Fibroblast of lung (primary cell): ENCODE measurements at regions not wholly inside any gene's neighbourhood (a gene's known extent, or its start where the extent isn't known, plus 50 kb on each side); places are given as distances from the start of the nearest gene placed in this dataset.

Source experiments
- DNase-seq, 2 donors: peaks; one replicate each; pipeline versions ENCODE4 v3.0.0 to v3.0.0-alpha.2; 2010; ENCODE audit warnings: low read depth in 2 of 2
- H2AFZ ChIP-seq: 2 replicates; pipeline ENCODE4 v1.5.1; 2012; ENCODE audit warnings: low read length, control low read depth, inconsistent platforms
- H3K27ac ChIP-seq: 2 replicates; pipeline ENCODE4 v1.5.1; 2011; ENCODE audit warnings: low read length, control low read depth; ENCODE audit not compliant: insufficient read depth
- H3K27me3 ChIP-seq: 2 replicates; pipeline ENCODE4 v1.5.1; 2011; ENCODE audit warnings: mild to moderate bottlenecking, low read length; ENCODE audit not compliant: control insufficient read depth, insufficient read depth
- H3K36me3 ChIP-seq: 2 replicates; pipeline ENCODE4 v1.5.1; 2011; ENCODE audit warnings: low read length; ENCODE audit not compliant: control insufficient read depth, insufficient read depth
- H3K4me1 ChIP-seq: 2 replicates; pipeline ENCODE4 v1.5.1; 2011; ENCODE audit warnings: low read length; ENCODE audit not compliant: control insufficient read depth, insufficient read depth; ENCODE audit errors: extremely low read depth
- H3K4me2 ChIP-seq: 2 replicates; pipeline ENCODE4 v1.5.1; 2011; ENCODE audit warnings: low read length, control low read depth; ENCODE audit not compliant: insufficient read depth; ENCODE audit errors: extremely low read depth
- H3K4me3 ChIP-seq, 4 experiments: fragments of 200-600 bp in 1 of 4; sonication (generic) in 1 of 4; replicated peaks in 1 of 4; 2 replicates each; pipeline ENCODE4 v1.5.1; 2011 to 2016; ENCODE audit warnings: low read length in 4 of 4, low read depth in 3 of 4, mild to moderate bottlenecking in 3 of 4, control low read depth in 2 of 4, inconsistent platforms in 1 of 4, mixed read lengths in 1 of 4; ENCODE audit not compliant: insufficient read depth in 1 of 4; ENCODE audit errors: control extremely low read depth in 1 of 4
- H3K79me2 ChIP-seq: 2 replicates; pipeline ENCODE4 v1.5.1; 2012; ENCODE audit warnings: mild to moderate bottlenecking, low read length, inconsistent platforms; ENCODE audit not compliant: control insufficient read depth, insufficient read depth
- H3K9ac ChIP-seq: 2 replicates; pipeline ENCODE4 v1.5.1; 2011; ENCODE audit warnings: mild to moderate bottlenecking, low read length, control low read depth; ENCODE audit not compliant: insufficient read depth
- H3K9me3 ChIP-seq: 2 replicates; pipeline ENCODE4 v1.5.1; 2012; ENCODE audit warnings: low read depth, low read length; ENCODE audit not compliant: control insufficient read depth, insufficient read depth
- H4K20me1 ChIP-seq: 2 replicates; pipeline ENCODE4 v1.5.1; 2011; ENCODE audit warnings: low read length; ENCODE audit not compliant: control insufficient read depth, insufficient read depth; ENCODE audit errors: extremely low read depth
- EZH2 ChIP-seq: IDR thresholded peaks from 2 replicates; pipeline ENCODE4 v1.5.1; 2012; ENCODE audit warnings: low read length, control low read depth, mild to moderate bottlenecking; ENCODE audit errors: missing control alignments
- TF ChIP-seq, protein P1 (sequence below), 2 donors: IDR thresholded peaks in 1 of 2; conservative IDR thresholded peaks in 1 of 2; 1 replicate in 1 of 2; 2 replicates in 1 of 2; pipeline ENCODE4 v1.5.1; 2011 to 2012; ENCODE audit warnings: low read length in 2 of 2, control low read depth in 1 of 2, inconsistent platforms in 1 of 2, low read depth in 1 of 2, mild to moderate bottlenecking in 1 of 2

DNA sequence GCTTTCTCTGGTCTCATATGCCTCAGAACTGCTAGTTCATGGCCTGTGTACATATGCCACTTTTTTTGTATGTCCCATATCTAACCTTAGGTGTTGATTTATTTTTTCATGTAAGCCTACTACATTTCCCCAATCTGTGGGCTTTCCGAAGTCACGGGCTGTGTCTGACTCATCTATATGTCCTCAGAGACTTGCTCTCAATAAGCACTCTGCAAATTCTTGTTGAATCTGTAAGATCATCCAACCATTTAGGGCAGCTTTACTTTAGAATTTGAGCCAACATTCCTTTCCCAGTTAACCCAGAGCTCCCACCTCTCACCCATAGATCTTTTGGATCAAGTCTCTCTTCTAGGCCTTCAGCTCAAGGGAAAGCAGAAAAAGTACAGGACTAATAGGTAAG is 263.4 kb downstream of the SEC61B start:
- Histone ChIP-seq H3K27me3 (no peaks in the 10 kb centered on the region), H3K79me2 (no peaks in the 10 kb centered on the region), H3K27ac (peak overlapping the region; percentile 8), H3K4me2 (no peak overlapping the region), H3K36me3 (no peaks in the 10 kb centered on the region), H2AFZ (no peak overlapping the region), H4K20me1 (no peaks in the 10 kb centered on the region), H3K4me1 (peaks cover 7% of the 10 kb centered on the region), H3K4me3 (no peak overlapping the region), H3K9ac (no peak overlapping the region), H3K9me3 (no peaks in the 10 kb centered on the region)
- TF ChIP-seq, protein P1, sequence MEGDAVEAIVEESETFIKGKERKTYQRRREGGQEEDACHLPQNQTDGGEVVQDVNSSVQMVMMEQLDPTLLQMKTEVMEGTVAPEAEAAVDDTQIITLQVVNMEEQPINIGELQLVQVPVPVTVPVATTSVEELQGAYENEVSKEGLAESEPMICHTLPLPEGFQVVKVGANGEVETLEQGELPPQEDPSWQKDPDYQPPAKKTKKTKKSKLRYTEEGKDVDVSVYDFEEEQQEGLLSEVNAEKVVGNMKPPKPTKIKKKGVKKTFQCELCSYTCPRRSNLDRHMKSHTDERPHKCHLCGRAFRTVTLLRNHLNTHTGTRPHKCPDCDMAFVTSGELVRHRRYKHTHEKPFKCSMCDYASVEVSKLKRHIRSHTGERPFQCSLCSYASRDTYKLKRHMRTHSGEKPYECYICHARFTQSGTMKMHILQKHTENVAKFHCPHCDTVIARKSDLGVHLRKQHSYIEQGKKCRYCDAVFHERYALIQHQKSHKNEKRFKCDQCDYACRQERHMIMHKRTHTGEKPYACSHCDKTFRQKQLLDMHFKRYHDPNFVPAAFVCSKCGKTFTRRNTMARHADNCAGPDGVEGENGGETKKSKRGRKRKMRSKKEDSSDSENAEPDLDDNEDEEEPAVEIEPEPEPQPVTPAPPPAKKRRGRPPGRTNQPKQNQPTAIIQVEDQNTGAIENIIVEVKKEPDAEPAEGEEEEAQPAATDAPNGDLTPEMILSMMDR (conservative IDR thresholded peaks at IDR 0.05 in 1 of 2, IDR thresholded peaks at IDR 0.05 in 1 of 2; ENCODE audit: low read depth in 1 of 2, low read length in 2 of 2): no peak
- no peak for TF ChIP-seq EZH2
- DNase-seq: peak; percentile 46 to 82

DNA sequence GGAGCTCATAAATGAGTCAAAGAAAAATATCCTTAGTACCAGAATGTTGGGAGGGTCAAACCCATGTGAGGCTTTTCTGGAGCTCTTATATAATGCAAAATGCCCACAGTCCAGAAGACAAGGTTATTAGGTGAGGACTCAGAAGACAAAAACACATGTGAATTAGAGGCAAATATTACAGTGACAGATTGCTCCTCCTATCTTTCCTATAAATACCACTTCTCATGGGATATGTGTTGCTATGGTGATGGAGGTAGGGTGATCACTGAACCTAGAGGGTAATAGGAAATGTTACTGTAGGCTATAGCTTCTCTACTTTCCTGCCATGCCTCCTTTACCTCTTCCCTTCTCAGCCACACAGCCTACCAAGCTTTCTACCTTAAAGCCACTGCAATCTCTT is 264.6 kb downstream of the SEC61B start:
- Histone ChIP-seq H3K4me3 (no peak overlapping the region), H3K79me2 (no peaks in the 10 kb centered on the region), H3K4me1 (peaks cover 11% of the 10 kb centered on the region), H3K9me3 (no peaks in the 10 kb centered on the region), H4K20me1 (no peaks in the 10 kb centered on the region), H2AFZ (no peak overlapping the region), H3K27me3 (no peaks in the 10 kb centered on the region), H3K4me2 (no peak overlapping the region), H3K36me3 (no peaks in the 10 kb centered on the region), H3K27ac (no peak overlapping the region), H3K9ac (no peak overlapping the region)
- no peak for DNase-seq
- TF ChIP-seq EZH2: no peak
- TF ChIP-seq, protein P1 (conservative IDR thresholded peaks at IDR 0.05 in 1 of 2, IDR thresholded peaks at IDR 0.05 in 1 of 2; ENCODE audit: low read depth in 1 of 2, low read length in 2 of 2): no peak

DNA sequence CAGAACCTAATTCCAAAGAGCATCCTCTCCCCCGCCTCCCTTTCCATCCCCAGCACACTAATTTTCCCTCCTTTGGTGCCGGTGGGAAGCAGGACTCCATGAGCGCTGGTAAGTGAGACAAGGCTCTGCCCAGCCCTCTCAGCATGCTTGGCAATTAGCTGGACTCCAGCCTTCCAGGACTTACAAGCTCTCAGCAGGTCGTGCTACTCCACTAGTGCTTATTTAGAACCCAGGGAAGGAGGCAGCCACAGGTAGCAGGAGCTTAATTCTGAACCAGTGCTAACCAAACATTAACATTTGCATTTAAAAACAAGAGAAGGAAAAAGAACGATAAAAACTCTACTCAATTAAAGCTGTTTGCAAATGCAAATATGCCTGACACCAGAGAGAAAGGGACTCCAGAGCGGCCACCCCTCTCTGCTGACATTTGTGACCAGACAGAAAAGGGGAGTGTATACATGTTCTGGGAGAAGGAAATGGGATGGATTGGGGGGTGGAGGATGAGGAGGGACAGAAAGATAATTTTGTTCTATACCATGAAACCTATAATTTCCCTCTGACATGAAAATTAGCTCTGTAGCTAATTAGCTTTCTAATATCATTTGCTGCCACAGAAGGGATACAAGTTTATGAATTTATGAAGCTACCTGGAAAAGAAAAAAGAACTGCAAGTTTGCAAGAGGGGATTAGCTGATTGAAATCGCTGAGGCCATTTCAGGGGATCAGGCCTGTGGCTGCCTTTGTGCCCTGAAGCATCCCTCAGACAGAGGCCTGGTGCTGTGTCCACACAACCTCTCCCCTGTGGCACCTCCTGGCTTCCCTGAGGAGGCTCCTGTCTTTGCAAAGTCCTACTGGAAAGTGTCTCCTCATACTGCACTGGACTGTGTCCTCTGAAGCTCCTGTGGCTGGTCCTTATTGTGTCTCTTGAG is 266.3 kb downstream of the SEC61B start:
- Histone ChIP-seq H3K9ac (no peak overlapping the region), H4K20me1 (no peaks in the 10 kb centered on the region), H3K36me3 (no peaks in the 10 kb centered on the region), H3K4me1 (peaks cover 14% of the 10 kb centered on the region), H3K27ac (peak overlapping the region; percentile 30), H3K4me2 (no peak overlapping the region), H3K79me2 (no peaks in the 10 kb centered on the region), H2AFZ (no peak overlapping the region), H3K9me3 (no peaks in the 10 kb centered on the region), H3K4me3 (no peak overlapping the region), H3K27me3 (no peaks in the 10 kb centered on the region)
- no peak for DNase-seq
- no peak for TF ChIP-seq EZH2
- TF ChIP-seq, protein P1 (conservative IDR thresholded peaks at IDR 0.05 in 1 of 2, IDR thresholded peaks at IDR 0.05 in 1 of 2; ENCODE audit: low read depth in 1 of 2, low read length in 2 of 2): no peak
